ENCODE measurements at regions not wholly inside any gene's neighbourhood (a gene's known extent, or its start where the extent isn't known, plus 50 kb on each side); places are given as distances from the start of the nearest gene placed in this dataset.
A peak's percentile ranks its signal among the peaks of the same experiment; 100 is the strongest.

DNA sequence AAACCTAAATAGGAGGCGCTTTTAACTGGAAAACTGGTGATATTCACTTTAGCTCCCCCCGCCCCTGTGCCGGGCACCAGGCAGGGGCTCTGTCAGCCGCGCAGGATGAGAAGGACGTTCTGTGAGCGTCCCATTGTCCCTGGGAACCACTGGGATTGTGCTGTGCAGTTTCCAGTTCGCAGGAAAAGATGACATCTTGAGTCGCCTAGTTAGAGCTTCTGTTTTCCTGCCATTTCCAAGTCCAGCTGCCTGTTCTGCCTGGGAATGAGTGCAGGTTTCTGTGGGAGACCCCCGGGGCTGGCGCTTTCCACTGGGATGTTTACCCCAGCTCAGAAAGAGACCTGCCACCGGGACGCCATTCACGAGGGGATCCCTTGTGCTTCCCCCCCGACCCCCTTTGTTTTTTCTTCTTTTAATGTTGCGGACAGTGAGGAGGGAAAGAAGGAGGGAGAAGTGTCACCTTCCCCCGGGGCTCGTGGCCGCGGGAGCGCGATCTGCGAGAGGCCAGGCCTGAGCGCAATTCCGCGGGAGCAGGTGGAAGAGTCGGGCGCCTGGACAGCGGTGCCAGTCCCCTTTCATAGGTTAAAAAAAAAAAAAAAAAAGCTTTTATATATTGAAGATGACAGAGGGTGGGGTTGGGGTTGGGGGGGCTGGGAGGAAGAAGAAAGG, 121.5 kb downstream of the RMI1 start:
- 15 to 60% (median 31%) methylated on average over 2 to 15 of the region's 29 CpGs; no CpG with 5 or more reads in 4 of the 10 experiments for WGBS, 10 experiments
- H3K4me1 ChIP-seq (replicated peaks in 1 of 2): peaks cover 17 to 36% of the 10 kb centered on the region in 2 donors
- in situ Hi-C loops (cut with MboI; ENCODE audit: low pct_unique_long_range_greater_than_20kb in 2 of 9, low sequenced_read_pairs in 9 of 9, unreplicated experiment in 9 of 9): no loop called here
- H3K27ac ChIP-seq: no peak overlapping the region
- ATAC-seq (replicated peaks in 6 of 8): peak in 6 of 8 experiments; percentile 12 to 54 (median 46)
- H3K4me3 ChIP-seq: peak overlapping the region in 4 of 5 donors; percentile 13 to 25 (median 21)

- 0 to 33% (median 0%) methylated on average over 1 of the region's 1 CpG; no CpG with 5 or more reads in 1 of the 10 experiments for WGBS, 10 experiments
- peak in 5 of 8 experiments; percentile 89 to 93 (median 90) for ATAC-seq (replicated peaks in 6 of 8)
- Histone ChIP-seq H3K4me1 (replicated peaks in 1 of 2) (peaks cover 17 to 30% of the 10 kb centered on the region in 2 donors), H3K4me3 (no peak overlapping the region), H3K27ac (no peak overlapping the region)
- in situ Hi-C loops (cut with MboI; ENCODE audit: low pct_unique_long_range_greater_than_20kb in 2 of 9, low sequenced_read_pairs in 9 of 9, unreplicated experiment in 9 of 9): no loop called here
Observed at GRCh38 chr9:84103651-84104377, 123.2 kb downstream of the RMI1 start.

DNA sequence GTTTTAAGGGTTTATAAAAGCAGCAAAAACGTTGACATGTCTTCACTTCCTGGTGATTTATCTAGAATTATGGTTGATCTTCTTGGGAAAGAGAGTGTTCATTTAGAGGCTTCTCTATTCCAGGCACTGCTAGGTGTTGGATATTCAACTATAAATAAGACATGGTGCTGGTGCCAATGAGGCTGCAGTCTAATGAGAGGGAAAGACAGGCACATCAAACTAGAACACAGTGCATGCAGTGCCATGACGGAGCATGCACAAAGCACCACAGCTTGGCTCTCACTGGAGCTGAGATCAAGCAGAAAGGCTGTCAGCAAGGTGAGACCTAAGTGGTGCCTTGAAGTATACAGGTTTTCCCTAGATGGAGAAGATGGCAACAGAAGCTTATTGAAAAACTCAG, 126.5 kb downstream of the RMI1 start:
- WGBS, 10 experiments: 20 to 100% (median 82%) methylated on average over 1 to 2 of the region's 2 CpGs; no CpG with 5 or more reads in 4 of the 10 experiments
- in situ Hi-C loops (cut with MboI; ENCODE audit: low pct_unique_long_range_greater_than_20kb in 2 of 9, low sequenced_read_pairs in 9 of 9, unreplicated experiment in 9 of 9): no loop called here
- H3K27ac ChIP-seq: no peak overlapping the region

DNA sequence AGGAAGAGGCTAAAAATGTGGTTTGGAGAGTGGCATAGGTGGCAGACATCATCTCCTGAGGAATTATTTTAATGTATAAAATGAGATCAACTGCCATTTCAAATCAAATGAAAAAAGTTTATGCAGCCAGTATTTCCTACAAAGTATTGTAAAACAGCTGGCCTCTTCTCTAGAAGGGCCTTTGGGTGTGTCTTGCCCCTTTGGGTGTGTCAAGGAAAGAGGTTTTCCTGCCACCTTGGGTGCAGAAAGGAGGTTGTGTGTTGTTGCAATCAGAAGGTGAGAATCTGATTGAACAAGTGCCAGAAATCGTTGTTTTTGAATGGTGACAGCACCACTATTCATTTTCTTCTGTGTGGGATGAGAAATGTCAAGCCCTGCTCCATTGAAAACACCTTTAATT, 127.4 kb downstream of the RMI1 start:
- in situ Hi-C loops (cut with MboI; ENCODE audit: low pct_unique_long_range_greater_than_20kb in 2 of 9, low sequenced_read_pairs in 9 of 9, unreplicated experiment in 9 of 9): no loop called here
- Histone ChIP-seq H3K4me1 (replicated peaks in 1 of 2) (peaks cover 12 to 14% of the 10 kb centered on the region in 2 donors), H3K4me3 (no peak overlapping the region), H3K27ac (no peak overlapping the region)
- WGBS, 10 experiments: 0 to 83% (median 31%) methylated on average over 1 of the region's 1 CpG; no CpG with 5 or more reads in 4 of the 10 experiments
- ATAC-seq (replicated peaks in 6 of 8): no peak

More for the DNA sequence above, 126.5 kb downstream of the RMI1 start:
- Histone ChIP-seq H3K4me3 (no peak overlapping the region), H3K4me1 (replicated peaks in 1 of 2) (peaks cover 14 to 22% of the 10 kb centered on the region in 2 donors)
- no peak for ATAC-seq (replicated peaks in 6 of 8)

DNA sequence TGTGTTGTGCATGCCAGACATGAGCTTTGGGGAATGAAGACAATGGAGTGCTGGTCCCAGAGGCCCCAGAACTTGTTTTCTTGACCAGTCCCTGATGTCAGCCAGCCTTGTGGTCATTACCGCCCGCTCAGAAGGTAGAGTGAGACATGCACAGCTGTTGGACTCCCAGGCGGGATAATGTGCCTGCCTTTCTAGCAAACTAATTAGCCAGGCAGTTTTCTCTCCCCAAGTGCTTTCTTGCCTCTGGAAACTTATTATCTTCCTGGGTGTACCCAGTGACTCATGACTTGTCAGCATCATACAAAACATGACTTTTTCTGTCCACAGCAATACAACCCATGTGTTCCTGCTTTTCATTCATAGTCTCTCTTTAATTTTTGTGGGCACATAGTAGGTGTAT, 131.1 kb downstream of the RMI1 start:
- 71 to 96% (median 80%) methylated on average over 1 to 3 of the region's 3 CpGs; no CpG with 5 or more reads in 3 of the 10 experiments for WGBS, 10 experiments
- Histone ChIP-seq H3K4me3 (no peak overlapping the region), H3K27ac (no peak overlapping the region), H3K4me1 (replicated peaks in 1 of 2) (no peaks in the 10 kb centered on the region)
- ATAC-seq (replicated peaks in 6 of 8): peak in 6 of 8 experiments; percentile 29 to 98 (median 70)
- in situ Hi-C loops (cut with MboI; ENCODE audit: low pct_unique_long_range_greater_than_20kb in 2 of 9, low sequenced_read_pairs in 9 of 9, unreplicated experiment in 9 of 9): no loop called here

DNA sequence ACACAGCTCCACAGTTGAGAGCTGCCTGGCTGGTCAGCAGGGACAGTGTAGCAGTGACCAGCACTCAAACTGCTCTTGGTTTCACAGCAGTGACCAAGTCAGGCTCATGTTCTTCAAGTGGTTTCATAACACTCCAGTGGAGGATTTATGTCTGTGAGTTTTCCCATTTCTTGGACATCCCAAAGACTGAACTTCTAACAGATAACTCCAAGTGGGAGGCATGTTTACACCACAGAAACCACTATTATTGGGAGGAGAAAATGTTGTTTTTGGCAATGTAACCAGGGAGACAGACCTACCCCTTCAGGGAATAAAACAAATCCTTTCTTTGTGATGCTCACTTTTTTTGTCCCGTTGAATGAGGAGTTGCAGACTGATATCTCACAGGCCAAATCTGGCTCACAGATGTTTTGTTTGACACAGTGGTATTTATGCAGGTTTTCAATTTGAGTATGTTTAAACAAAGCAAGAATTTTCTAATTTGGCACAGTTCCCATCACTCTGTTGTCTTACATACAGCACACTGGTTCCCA, 141.5 kb downstream of the RMI1 start:
- Histone ChIP-seq H3K4me1 (replicated peaks in 1 of 2) (peaks cover 4 to 20% of the 10 kb centered on the region in 2 donors), H3K27ac (no peak overlapping the region), H3K4me3 (no peak overlapping the region)
- peak; percentile 69 to 92 (median 84) for ATAC-seq (replicated peaks in 6 of 8)
- WGBS, 10 experiments: 0 to 75% (median 14%) methylated on average over 1 of the region's 1 CpG; no CpG with 5 or more reads in 4 of the 10 experiments
- in situ Hi-C loops (cut with MboI; ENCODE audit: low pct_unique_long_range_greater_than_20kb in 2 of 9, low sequenced_read_pairs in 9 of 9, unreplicated experiment in 9 of 9): no loop called here

DNA sequence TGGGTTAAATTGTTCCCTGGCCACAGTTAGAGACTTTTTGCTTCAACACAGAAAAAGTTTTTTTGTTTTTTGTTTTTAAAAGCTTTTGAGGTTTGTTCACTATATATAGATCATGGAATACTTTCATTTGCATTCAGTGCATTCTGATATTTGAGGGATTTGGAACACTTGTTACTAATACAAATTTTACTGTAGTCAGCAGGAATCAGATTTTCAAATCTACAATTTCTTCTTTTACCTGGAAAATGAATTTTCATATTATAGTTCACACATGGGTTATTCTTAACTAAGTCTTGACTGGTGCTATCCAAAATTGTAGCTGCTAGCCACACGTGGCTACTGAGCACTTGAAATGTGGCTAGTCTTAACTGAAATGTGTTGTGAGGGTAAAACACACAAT, 142.0 kb downstream of the RMI1 start:
- ATAC-seq (replicated peaks in 6 of 8): no peak
- Histone ChIP-seq H3K27ac (no peak overlapping the region), H3K4me3 (no peak overlapping the region), H3K4me1 (replicated peaks in 1 of 2) (peaks cover 4 to 20% of the 10 kb centered on the region in 2 donors)
- in situ Hi-C loops (cut with MboI; ENCODE audit: low pct_unique_long_range_greater_than_20kb in 2 of 9, low sequenced_read_pairs in 9 of 9, unreplicated experiment in 9 of 9): no loop called here
- 0 to 100% (median 63%) methylated on average over 1 of the region's 1 CpG for WGBS, 10 experiments

GRCh38 chr9:84123648-84124406, 143.2 kb downstream of the RMI1 start:
- in situ Hi-C loops (cut with MboI; ENCODE audit: low pct_unique_long_range_greater_than_20kb in 2 of 9, low sequenced_read_pairs in 9 of 9, unreplicated experiment in 9 of 9): no loop called here
- Histone ChIP-seq H3K4me1 (replicated peaks in 1 of 2) (peaks cover 4 to 20% of the 10 kb centered on the region in 2 donors), H3K27ac (no peak overlapping the region), H3K4me3 (no peak overlapping the region)
- ATAC-seq (replicated peaks in 6 of 8): no peak
- WGBS, 10 experiments: 39 to 100% (median 82%) methylated on average over 1 to 3 of the region's 3 CpGs; no CpG with 5 or more reads in 3 of the 10 experiments

DNA sequence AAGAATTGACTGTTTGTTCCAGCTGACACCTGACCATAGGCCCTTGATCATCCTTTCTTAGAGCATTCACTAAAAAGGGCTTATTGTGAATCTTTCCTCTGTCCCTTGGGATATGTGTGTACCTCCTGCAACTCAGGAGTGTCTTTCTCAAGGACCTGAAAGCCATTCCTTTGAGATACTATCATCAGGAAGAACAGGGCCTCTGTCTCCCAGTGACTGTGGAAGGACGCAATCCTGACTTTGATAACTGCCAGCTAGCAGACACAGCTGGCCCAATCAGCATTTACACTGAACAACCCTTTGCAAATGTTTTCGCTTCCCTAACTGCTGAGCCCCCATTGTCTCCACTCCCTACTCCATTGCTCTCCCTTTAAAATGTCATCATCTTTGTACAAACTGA, 144.4 kb downstream of the RMI1 start:
- no peak for ATAC-seq (replicated peaks in 6 of 8)
- Histone ChIP-seq H3K4me1 (replicated peaks in 1 of 2) (peaks cover 4 to 20% of the 10 kb centered on the region in 2 donors), H3K27ac (no peak overlapping the region), H3K4me3 (no peak overlapping the region)
- WGBS, 10 experiments: 83 to 100% (median 87%) methylated on average over 1 to 2 of the region's 2 CpGs; no CpG with 5 or more reads in 6 of the 10 experiments
- in situ Hi-C loops (cut with MboI; ENCODE audit: low pct_unique_long_range_greater_than_20kb in 2 of 9, low sequenced_read_pairs in 9 of 9, unreplicated experiment in 9 of 9): no loop called here

GRCh38 chr9:84129529-84129928, 148.9 kb downstream of the RMI1 start:
- no peak for ATAC-seq (replicated peaks in 6 of 8)
- WGBS, 10 experiments: 0 to 76% (median 45%) methylated on average over 1 to 4 of the region's 5 CpGs

DNA sequence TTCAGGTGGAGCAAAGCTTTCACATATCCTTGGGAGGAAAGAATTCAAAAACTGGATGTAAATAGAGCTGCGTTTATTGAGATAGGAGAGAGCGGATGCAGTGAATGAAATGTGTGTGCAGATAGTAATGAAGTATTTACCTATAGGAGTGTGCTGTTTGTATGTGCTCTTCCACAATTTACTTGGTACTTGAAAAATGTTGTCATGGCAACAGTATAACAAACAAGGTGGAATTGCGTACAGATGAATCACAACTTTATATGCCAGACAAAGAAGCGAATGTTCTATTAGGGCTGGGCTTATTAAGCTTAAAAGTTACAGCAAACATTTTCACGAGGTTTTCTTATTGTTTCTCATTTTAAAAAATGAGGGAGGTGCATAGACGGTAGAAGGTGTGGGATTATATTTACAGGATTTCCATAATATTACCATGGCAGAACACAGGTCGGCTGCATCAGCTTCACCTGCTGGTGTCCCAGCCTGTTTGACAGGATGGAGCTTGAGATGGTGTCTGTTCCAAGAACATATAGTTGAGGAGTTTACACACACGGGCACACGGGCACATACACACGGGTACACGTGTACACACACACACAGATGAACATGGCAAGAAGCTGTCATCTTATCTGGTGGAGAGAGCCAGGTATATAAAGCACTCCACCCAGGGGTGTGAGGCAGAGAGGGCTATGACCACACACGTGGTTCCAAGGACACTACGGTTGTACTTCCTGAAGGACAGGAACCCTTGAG, 155.7 kb downstream of the RMI1 start:
- ATAC-seq (replicated peaks in 6 of 8): peak in 2 of 8 experiments; percentile 25 to 33
- in situ Hi-C loops (cut with MboI; ENCODE audit: low pct_unique_long_range_greater_than_20kb in 2 of 9, low sequenced_read_pairs in 9 of 9, unreplicated experiment in 9 of 9): no loop called here
- 27 to 100% (median 69%) methylated on average over 1 to 9 of the region's 13 CpGs for WGBS, 10 experiments

More at GRCh38 chr9:84129529-84129928, 148.9 kb downstream of the RMI1 start:
- H3K4me3 ChIP-seq: no peak overlapping the region
- no peaks in the 10 kb centered on the region for H3K4me1 ChIP-seq (replicated peaks in 1 of 2)
- in situ Hi-C loops (cut with MboI; ENCODE audit: low pct_unique_long_range_greater_than_20kb in 2 of 9, low sequenced_read_pairs in 9 of 9, unreplicated experiment in 9 of 9): no loop called here
- no peak overlapping the region for H3K27ac ChIP-seq

DNA sequence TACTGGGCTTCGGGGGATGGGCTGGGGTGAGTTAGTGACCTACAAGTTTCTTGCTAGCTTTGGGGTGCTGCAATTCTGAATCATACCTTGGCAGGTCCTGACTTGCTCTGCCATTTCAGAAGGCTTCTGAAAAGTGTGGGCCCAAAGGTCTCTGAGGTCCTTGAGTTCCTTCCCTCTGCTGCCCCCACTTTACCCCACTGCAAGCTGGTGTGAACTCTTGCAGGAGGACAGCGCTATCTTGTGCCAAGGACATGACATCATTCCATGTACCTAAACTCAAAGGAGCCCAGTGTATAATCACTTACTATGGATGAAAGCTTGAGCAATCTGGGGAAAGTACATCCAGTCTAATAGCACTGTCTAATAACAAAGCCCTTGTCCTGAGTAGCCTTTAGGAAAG, 157.4 kb downstream of the RMI1 start:
- Histone ChIP-seq H3K27ac (no peak overlapping the region), H3K4me1 (replicated peaks in 1 of 2) (peaks cover 3 to 5% of the 10 kb centered on the region in 2 donors), H3K4me3 (no peak overlapping the region)
- in situ Hi-C loops (cut with MboI; ENCODE audit: low pct_unique_long_range_greater_than_20kb in 2 of 9, low sequenced_read_pairs in 9 of 9, unreplicated experiment in 9 of 9): no loop called here
- 40 to 100% (median 100%) methylated on average over 1 to 2 of the region's 2 CpGs; no CpG with 5 or more reads in 2 of the 10 experiments for WGBS, 10 experiments
- no peak for ATAC-seq (replicated peaks in 6 of 8)

More for the DNA sequence above, 155.7 kb downstream of the RMI1 start:
- H3K4me3 ChIP-seq: no peak overlapping the region
- H3K27ac ChIP-seq: no peak overlapping the region
- H3K4me1 ChIP-seq (replicated peaks in 1 of 2): peaks cover 3% of the 10 kb centered on the region in 2 donors
